Astrocyte (in vitro differentiated cells and primary cell): ENCODE measurements at regions not wholly inside any gene's neighbourhood (a gene's known extent, or its start where the extent isn't known, plus 50 kb on each side); places are given as distances from the start of the nearest gene placed in this dataset.

Experiments
- EZH2 ChIP-seq: IDR thresholded peaks from 2 replicates; pipeline ENCODE4 v1.6.1; 2012; ENCODE audit warnings: mild to moderate bottlenecking, low read length, inconsistent platforms; ENCODE audit not compliant: insufficient read depth
- TF ChIP-seq, protein P1 (sequence below): IDR thresholded peaks from 2 replicates; pipeline ENCODE4 v1.5.1; 2011; ENCODE audit warnings: low read depth, mild to moderate bottlenecking, inconsistent platforms, low read length, moderate library complexity; ENCODE audit not compliant: insufficient read depth

GRCh38 chr6:145427232-145427631 lies 308.1 kb downstream of the EPM2A start:
- no peak for TF ChIP-seq EZH2
- TF ChIP-seq, protein P1, sequence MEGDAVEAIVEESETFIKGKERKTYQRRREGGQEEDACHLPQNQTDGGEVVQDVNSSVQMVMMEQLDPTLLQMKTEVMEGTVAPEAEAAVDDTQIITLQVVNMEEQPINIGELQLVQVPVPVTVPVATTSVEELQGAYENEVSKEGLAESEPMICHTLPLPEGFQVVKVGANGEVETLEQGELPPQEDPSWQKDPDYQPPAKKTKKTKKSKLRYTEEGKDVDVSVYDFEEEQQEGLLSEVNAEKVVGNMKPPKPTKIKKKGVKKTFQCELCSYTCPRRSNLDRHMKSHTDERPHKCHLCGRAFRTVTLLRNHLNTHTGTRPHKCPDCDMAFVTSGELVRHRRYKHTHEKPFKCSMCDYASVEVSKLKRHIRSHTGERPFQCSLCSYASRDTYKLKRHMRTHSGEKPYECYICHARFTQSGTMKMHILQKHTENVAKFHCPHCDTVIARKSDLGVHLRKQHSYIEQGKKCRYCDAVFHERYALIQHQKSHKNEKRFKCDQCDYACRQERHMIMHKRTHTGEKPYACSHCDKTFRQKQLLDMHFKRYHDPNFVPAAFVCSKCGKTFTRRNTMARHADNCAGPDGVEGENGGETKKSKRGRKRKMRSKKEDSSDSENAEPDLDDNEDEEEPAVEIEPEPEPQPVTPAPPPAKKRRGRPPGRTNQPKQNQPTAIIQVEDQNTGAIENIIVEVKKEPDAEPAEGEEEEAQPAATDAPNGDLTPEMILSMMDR = no peak
